Stimulated activated CD8-positive, alpha-beta memory T cell treated with anti-CD3 and anti-CD28 coated beads, Interleukin-4, amount 100 ng/mL, for 48 hours (primary cell): ENCODE measurements at regions not wholly inside any gene's neighbourhood (a gene's known extent, or its start where the extent isn't known, plus 50 kb on each side); places are given as distances from the start of the nearest gene placed in this dataset.
A peak's percentile ranks its signal among the peaks of the same experiment; 100 is the strongest.
"Not testable (repeated sequence)": the region's sequence is repeated elsewhere in the genome, so short reads cannot be mapped to it uniquely, and the experiment has no call there.

Experiments
- DNase-seq: peaks from one replicate; pipeline ENCODE4 v3.0.0-alpha.2; 2020

DNA sequence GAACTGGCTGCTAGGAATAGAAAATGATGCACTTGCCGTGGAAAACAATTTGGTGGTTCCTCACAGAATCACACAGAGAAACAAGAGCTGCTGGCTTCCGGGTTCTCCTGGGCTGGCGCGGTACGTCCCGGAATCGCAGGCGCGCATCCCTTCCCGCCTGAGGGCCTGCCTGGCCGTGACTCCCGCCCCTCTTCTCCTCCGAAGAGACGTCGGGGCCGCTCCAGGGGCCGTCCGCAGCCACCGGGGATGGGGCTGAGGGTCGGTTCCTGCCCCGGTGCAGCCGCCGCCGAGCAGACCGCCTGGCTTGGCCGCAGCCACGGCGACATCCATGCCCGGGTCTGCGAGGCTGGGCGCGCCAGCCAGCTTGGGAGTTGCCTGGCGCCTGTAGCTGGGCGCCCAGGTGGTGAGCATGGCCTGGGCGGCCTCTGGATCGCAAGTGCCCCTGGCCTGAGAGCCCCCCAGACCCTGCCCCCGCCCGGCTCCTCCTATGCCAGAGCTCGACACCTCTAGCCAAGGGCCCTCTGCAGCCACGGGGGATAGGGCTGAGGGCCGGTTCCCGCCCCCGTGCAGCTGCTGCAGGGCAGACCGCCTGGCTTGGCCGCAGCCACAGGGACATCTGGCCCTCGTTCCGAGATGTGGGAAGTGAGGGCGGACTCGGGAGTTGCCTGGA lies 83.9 kb upstream of the ZNG1F start:
- DNase-seq = peak; percentile 57

DNA sequence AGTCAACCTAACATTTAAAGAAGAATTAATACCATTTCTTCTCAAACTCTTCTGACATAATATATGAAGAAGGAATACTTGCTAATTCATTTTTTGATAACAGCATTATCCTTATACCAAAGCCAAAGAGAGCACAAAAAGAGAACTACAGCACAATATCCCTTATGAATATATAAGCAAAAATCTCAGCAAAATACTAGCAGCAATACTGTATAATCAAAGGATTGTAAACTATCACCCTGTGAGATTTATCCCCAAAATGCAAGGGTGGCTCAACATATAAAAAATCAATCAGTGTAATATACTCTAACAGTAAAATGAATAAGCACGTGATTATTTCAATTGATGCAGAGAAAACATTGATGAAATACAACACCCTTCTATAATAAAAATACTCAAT lies 81.9 kb upstream of the ZNG1F start:
- not testable (repeated sequence) for DNase-seq

DNA sequence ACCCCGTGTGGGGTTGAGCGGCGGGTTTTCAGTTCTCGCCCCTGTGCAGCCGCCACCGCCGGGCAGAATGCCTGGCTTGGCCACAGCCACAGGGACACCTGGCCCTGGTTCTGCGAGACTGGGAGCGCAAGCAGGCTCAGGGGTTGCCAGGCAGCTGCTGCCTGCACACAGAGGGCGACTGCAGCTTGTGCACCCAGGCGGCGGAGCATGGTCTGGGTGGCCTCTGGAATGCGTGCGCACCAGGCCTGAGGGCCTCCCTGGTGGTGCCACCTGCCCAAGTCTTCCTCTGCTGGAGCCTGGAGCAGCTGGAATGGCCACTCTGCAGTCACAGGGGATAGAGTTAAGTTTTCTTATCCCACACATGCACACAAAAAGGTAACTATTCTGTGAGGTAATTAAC lies 80.4 kb upstream of the ZNG1F start:
- DNase-seq = not testable (repeated sequence)

DNA sequence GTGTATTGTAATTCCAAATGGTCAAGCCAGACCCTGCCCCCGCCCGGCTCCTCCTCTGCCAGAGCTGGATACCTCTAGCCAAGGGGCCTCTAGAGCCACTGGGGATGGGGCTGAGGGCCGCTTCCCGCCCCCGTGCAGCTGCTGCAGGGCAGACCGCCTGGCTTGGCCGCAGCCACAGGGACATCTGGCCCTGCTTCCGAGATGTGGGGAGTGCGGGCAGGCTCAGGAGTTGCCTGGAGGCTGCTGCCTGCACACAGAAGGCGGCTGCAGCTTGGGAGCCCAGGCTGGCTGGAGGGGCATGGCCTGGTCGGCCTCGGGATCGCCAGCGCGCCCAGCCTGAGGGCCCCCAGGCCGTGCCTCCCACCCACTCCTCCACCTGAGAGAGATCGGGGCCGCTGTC lies 79.9 kb upstream of the ZNG1F start:
- not testable (repeated sequence) for DNase-seq

DNA sequence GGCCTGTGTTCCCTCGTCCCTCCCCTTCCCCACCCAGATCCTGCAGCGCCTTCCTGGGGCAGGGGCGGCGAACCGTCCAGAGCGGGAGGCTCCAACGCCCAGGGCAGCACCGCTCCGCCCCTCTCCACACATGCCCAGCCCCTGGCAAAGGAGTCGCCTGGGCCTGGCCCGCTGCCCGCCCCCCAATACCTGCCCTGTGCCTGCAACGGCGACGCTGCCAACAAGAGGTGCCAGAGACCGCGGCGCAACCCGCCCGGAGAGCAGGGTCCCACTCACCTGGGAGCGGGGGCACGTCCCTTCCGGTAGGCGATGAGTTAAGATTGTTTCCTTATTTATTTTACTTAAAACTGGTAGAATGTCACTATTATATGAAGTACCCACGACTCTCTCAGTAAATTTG lies 77.5 kb upstream of the ZNG1F start:
- DNase-seq = not testable (repeated sequence)

DNA sequence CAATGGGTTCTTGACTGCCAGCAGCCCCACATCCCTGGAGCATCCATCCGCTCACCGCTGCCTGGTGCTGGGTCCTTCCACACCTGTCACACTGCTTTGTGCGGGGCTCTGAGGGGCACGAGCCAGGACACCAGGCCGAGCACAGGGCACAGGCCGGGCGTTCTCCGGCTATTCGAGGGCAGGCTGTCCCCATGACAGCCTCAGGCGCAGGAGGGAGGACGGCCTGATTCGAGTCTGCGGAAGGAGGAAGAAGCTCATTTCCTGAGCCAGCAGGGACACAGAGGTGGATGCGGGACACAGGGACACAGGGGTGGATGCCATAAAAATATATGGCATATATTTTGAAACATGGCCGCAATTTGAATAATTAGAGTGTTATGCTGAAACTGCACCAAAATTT lies 76.9 kb upstream of the ZNG1F start:
- not testable (repeated sequence) for DNase-seq

DNA sequence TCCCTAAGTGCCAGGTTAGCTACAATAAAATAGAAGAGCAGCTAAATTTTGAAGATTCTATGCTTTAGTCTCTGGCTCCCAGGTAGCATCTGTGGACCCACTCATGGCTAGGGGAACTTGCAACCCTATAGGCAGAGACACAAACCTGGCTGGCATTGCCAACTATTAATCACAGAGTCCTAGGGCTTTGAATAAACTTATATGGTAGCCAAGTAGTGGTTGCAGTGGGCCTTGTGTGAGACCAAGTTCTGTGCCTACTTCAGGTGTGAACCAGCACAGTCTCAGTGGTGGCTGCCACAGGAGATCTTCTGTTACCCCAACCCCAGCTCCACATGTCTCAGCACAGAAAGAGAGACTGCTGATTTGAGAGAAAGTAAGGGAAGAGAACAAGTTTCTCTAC lies 62.9 kb upstream of the ZNG1F start:
- DNase-seq = not testable (repeated sequence)

DNA sequence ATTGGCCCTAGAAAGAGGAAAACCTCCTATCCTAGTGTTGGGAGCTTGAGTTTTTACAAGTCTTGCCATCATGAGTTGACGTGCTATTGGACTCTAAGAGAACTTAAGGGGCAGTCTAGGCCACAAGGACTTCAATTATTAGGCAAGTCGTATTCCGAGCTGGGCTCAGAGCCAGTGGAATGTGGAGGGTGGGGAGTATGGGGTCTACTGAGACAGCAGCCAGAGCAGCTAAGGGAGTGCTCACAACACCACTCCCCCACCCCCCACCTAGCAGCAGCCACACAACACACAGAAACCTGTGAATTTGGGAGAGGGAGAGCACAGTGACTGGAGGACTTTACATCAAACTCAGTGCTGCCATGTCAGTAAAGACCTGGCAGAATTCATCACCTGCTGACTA lies 62.0 kb upstream of the ZNG1F start:
- not testable (repeated sequence) for DNase-seq

DNA sequence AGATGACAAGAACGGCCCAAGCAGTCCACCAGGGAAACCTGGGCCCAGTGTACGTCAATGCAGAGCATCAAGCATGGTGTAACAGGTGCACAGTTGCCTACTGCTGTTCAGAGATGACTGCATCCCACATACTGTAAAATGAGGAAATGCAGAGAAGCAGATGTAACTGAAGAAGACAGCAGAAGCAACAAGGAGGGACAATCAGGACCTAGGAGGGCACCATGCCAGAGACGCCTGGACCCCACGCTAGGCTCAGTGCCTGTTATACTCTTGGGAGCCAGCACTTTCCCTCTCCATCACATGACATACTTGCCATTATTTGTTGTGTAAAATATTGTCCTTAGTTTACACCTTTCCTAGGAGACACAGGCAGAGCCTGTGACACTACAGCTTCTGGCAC lies 57.6 kb upstream of the ZNG1F start:
- DNase-seq = not testable (repeated sequence)
